Duodenal mucosa (tissue), 2 donors: ENCODE measurements at regions not wholly inside any gene's neighbourhood (a gene's known extent, or its start where the extent isn't known, plus 50 kb on each side); places are given as distances from the start of the nearest gene placed in this dataset.
"Not testable (repeated sequence)": the region's sequence is repeated elsewhere in the genome, so short reads cannot be mapped to it uniquely, and the experiment has no call there.

ENCODE experiments used
- H3K27ac ChIP-seq: one replicate; pipeline ENCODE4 v1.7.0; 2013; ENCODE audit warnings: low read depth, low read length
- H3K27me3 ChIP-seq, 2 donors: one replicate each; pipeline ENCODE4 v1.7.0; 2013; ENCODE audit warnings: low read length in 2 of 2, control low read depth in 1 of 2; ENCODE audit not compliant: insufficient read depth in 2 of 2, control insufficient read depth in 1 of 2
- H3K36me3 ChIP-seq, 2 donors: one replicate each; pipeline ENCODE4 v1.7.0; 2013; ENCODE audit warnings: low read length in 2 of 2, control low read depth in 1 of 2; ENCODE audit not compliant: insufficient read depth in 2 of 2, control insufficient read depth in 1 of 2
- H3K4me1 ChIP-seq, 2 donors: one replicate each; pipeline ENCODE4 v1.7.0; 2013; ENCODE audit warnings: low read length in 2 of 2, control low read depth in 1 of 2; ENCODE audit not compliant: insufficient read depth in 2 of 2, control insufficient read depth in 1 of 2
- H3K4me3 ChIP-seq, 2 donors: one replicate each; pipeline ENCODE4 v1.7.0; 2013; ENCODE audit warnings: low read length in 2 of 2, low read depth in 1 of 2
- H3K9ac ChIP-seq, 2 donors: one replicate each; pipeline ENCODE4 v1.7.0; 2013; ENCODE audit warnings: low read length in 2 of 2, low read depth in 1 of 2
- H3K9me3 ChIP-seq, 2 donors: one replicate each; pipeline ENCODE4 v1.7.0; 2013; ENCODE audit warnings: low read length in 2 of 2, control low read depth in 1 of 2; ENCODE audit not compliant: control insufficient read depth in 1 of 2

GRCh38 chr4:128654465-128654864 is 155.0 kb upstream of the JADE1 start:
- Histone ChIP-seq H3K36me3 (no peaks in the 10 kb centered on the region), H3K9me3 (peaks cover 2 to 6% of the 10 kb centered on the region in 2 donors), H3K4me1 (peaks cover 8 to 14% of the 10 kb centered on the region in 2 donors), H3K9ac (no peak overlapping the region), H3K27me3 (no peaks in the 10 kb centered on the region), H3K27ac (no peak overlapping the region), H3K4me3 (no peak overlapping the region)

GRCh38 chr4:128653527-128654444 is 155.7 kb upstream of the JADE1 start:
- Histone ChIP-seq H3K4me1 (peaks cover 13 to 20% of the 10 kb centered on the region in 2 donors), H3K9ac (no peak overlapping the region), H3K27me3 (no peaks in the 10 kb centered on the region), H3K27ac (no peak overlapping the region), H3K4me3 (no peak overlapping the region), H3K36me3 (no peaks in the 10 kb centered on the region), H3K9me3 (peaks cover 2 to 6% of the 10 kb centered on the region in 2 donors)

GRCh38 chr4:128649575-128650205 is 159.8 kb upstream of the JADE1 start:
- Histone ChIP-seq H3K4me3 (no peak overlapping the region), H3K36me3 (no peaks in the 10 kb centered on the region), H3K27me3 (no peaks in the 10 kb centered on the region), H3K9me3 (peaks cover 0 to 2% of the 10 kb centered on the region in 2 donors), H3K9ac (no peak overlapping the region), H3K27ac (no peak overlapping the region), H3K4me1 (peaks cover 13 to 16% of the 10 kb centered on the region in 2 donors)

- no peaks in the 10 kb centered on the region for H3K27me3 ChIP-seq
- no peaks in the 10 kb centered on the region for H3K9me3 ChIP-seq
- H3K36me3 ChIP-seq, result no peaks in the 10 kb centered on the region
- no peak overlapping the region for H3K9ac ChIP-seq
- peaks cover 11 to 16% of the 10 kb centered on the region in 2 donors for H3K4me1 ChIP-seq
- no peak overlapping the region for H3K27ac ChIP-seq
- H3K4me3 ChIP-seq, result no peak overlapping the region
Observed at GRCh38 chr4:128649161-128649560, 160.3 kb upstream of the JADE1 start.

GRCh38 chr4:128648021-128648420 is 161.5 kb upstream of the JADE1 start:
- H3K27ac ChIP-seq, result no peak overlapping the region
- H3K9me3 ChIP-seq, result no peaks in the 10 kb centered on the region
- no peaks in the 10 kb centered on the region for H3K27me3 ChIP-seq
- H3K4me1 ChIP-seq, result peaks cover 5 to 12% of the 10 kb centered on the region in 2 donors
- no peak overlapping the region for H3K4me3 ChIP-seq
- no peaks in the 10 kb centered on the region for H3K36me3 ChIP-seq
- no peak overlapping the region for H3K9ac ChIP-seq

GRCh38 chr4:128646893-128647292 is 162.6 kb upstream of the JADE1 start:
- not testable (repeated sequence) for H3K36me3 ChIP-seq, H3K4me3 ChIP-seq, H3K9me3 ChIP-seq, H3K9ac ChIP-seq, H3K27ac ChIP-seq, H3K27me3 ChIP-seq
- peaks cover 5 to 12% of the 10 kb centered on the region in 2 donors for H3K4me1 ChIP-seq

- H3K9ac ChIP-seq, H3K4me3 ChIP-seq, H3K27me3 ChIP-seq, H3K36me3 ChIP-seq, H3K27ac ChIP-seq, H3K9me3 ChIP-seq: not testable (repeated sequence)
- H3K4me1 ChIP-seq, result peaks cover 6 to 11% of the 10 kb centered on the region in 2 donors
Observed at GRCh38 chr4:128644693-128645654, 164.5 kb upstream of the JADE1 start.

GRCh38 chr4:128644107-128644506 is 165.4 kb upstream of the JADE1 start:
- not testable (repeated sequence) for H3K36me3 ChIP-seq, H3K9ac ChIP-seq, H3K9me3 ChIP-seq, H3K4me1 ChIP-seq, H3K4me3 ChIP-seq, H3K27me3 ChIP-seq, H3K27ac ChIP-seq

- not testable (repeated sequence) for H3K27me3 ChIP-seq, H3K9me3 ChIP-seq, H3K4me3 ChIP-seq, H3K36me3 ChIP-seq, H3K27ac ChIP-seq, H3K4me1 ChIP-seq, H3K9ac ChIP-seq
Observed at GRCh38 chr4:128641566-128641965, 167.9 kb upstream of the JADE1 start.
